Thyroid gland (tissue), 4 donors: ENCODE measurements at regions not wholly inside any gene's neighbourhood (a gene's known extent, or its start where the extent isn't known, plus 50 kb on each side); places are given as distances from the start of the nearest gene placed in this dataset.

Source experiments
- DNase-seq, 2 donors: peaks; one replicate each; pipeline ENCODE4 v3.0.0-alpha.2; 2019
- H3K27ac ChIP-seq, 3 donors: fragments of 200-600 bp; sonication (generic); 1 replicate in 2 of 3; 2 replicates in 1 of 3; pipeline ENCODE4 v1.5.1; 2016 to 2019; ENCODE audit warnings: mild to moderate bottlenecking in 1 of 3, moderate library complexity in 1 of 3
- H3K27me3 ChIP-seq: fragments of 200-600 bp; sonication (generic); one replicate; pipeline ENCODE4 v1.5.1; 2019
- H3K36me3 ChIP-seq, 2 donors: fragments of 200-600 bp; sonication (generic); one replicate each; pipeline ENCODE4 v1.5.1; 2016 to 2019
- H3K4me1 ChIP-seq, 2 donors: fragments of 200-600 bp; sonication (generic); one replicate each; pipeline ENCODE4 v1.5.1; 2017 to 2019
- H3K4me3 ChIP-seq, 3 donors: fragments of 200-600 bp; sonication (generic); replicated peaks in 1 of 3; 1 replicate in 2 of 3; 2 replicates in 1 of 3; pipeline ENCODE4 v1.5.1; 2016; ENCODE audit warnings: mild to moderate bottlenecking in 1 of 3
- H3K9me3 ChIP-seq: fragments of 200-600 bp; sonication (generic); one replicate; pipeline ENCODE4 v1.5.1; 2017
- CTCF ChIP-seq, 6 experiments: fragments of 200-600 bp in 3 of 6; fragments of 450-650 bp in 3 of 6; sonication (generic) in 3 of 6; IDR thresholded peaks; one replicate each; pipeline ENCODE4 v1.5.1; 2016 to 2019; ENCODE audit warnings: antibody characterized with exemption in 6 of 6, mild to moderate bottlenecking in 2 of 6, inconsistent platforms in 1 of 6, moderate library complexity in 1 of 6
- POLR2A ChIP-seq, 2 donors: fragments of 450-650 bp; IDR thresholded peaks; one replicate each; pipeline ENCODE4 v1.6.1; 2017; ENCODE audit warnings: antibody characterized with exemption in 2 of 2, mild to moderate bottlenecking in 2 of 2, moderate library complexity in 1 of 2
- WGBS, 2 donors: methylation state at CpG; one replicate each; pipeline ENCODE4 v1.1.5; 2017; 5-methylcytosine and 5-hydroxymethylcytosine counted together
- intact Hi-C: fragments of 100-400 bp; cut with DNase I; formaldehyde crosslinking; loops from one replicate; pipeline ENCODE4 v1.15.1; 2023

GRCh38 chr11:116059919-116060318 lies 555.7 kb upstream of the CADM1 start:
- Histone ChIP-seq H3K4me1 (no peaks in the 10 kb centered on the region), H3K27ac (no peak overlapping the region), H3K36me3 (no peaks in the 10 kb centered on the region), H3K4me3 (no peak overlapping the region), H3K27me3 (no peaks in the 10 kb centered on the region), H3K9me3 (no peaks in the 10 kb centered on the region)
- WGBS, 2 donors: 75 to 83% methylated on average over 2 of the region's 2 CpGs
- intact Hi-C loops: no loop called here
- DNase-seq: no peak
- TF ChIP-seq CTCF (IDR thresholded peaks at IDR 0.05): no peak
- TF ChIP-seq POLR2A (IDR thresholded peaks at IDR 0.05): no peak

- H3K4me3 ChIP-seq: no peak overlapping the region
- H3K36me3 ChIP-seq: no peaks in the 10 kb centered on the region
- no peak for DNase-seq
- no peak for TF ChIP-seq POLR2A (IDR thresholded peaks at IDR 0.05)
- no peak for TF ChIP-seq CTCF (IDR thresholded peaks at IDR 0.05)
- H3K4me1 ChIP-seq: no peaks in the 10 kb centered on the region
- H3K27me3 ChIP-seq: no peaks in the 10 kb centered on the region
- no peaks in the 10 kb centered on the region for H3K9me3 ChIP-seq
- no peak overlapping the region for H3K27ac ChIP-seq
- intact Hi-C loops: no loop called here
- WGBS, 2 donors: 75% methylated on average over 3 of the region's 3 CpGs
Measured at GRCh38 chr11:116057000-116057399, 552.8 kb upstream of the CADM1 start.

- 67 to 91% methylated on average over 2 of the region's 2 CpGs for WGBS, 2 donors
- Histone ChIP-seq H3K4me3 (no peak overlapping the region), H3K9me3 (no peaks in the 10 kb centered on the region), H3K4me1 (no peaks in the 10 kb centered on the region), H3K27ac (no peak overlapping the region), H3K36me3 (no peaks in the 10 kb centered on the region), H3K27me3 (no peaks in the 10 kb centered on the region)
- DNase-seq: no peak
- TF ChIP-seq POLR2A (IDR thresholded peaks at IDR 0.05) (no peak), CTCF (IDR thresholded peaks at IDR 0.05) (no peak)
- intact Hi-C loops: no loop called here
Measured at GRCh38 chr11:116055064-116055463, 550.8 kb upstream of the CADM1 start.

DNA sequence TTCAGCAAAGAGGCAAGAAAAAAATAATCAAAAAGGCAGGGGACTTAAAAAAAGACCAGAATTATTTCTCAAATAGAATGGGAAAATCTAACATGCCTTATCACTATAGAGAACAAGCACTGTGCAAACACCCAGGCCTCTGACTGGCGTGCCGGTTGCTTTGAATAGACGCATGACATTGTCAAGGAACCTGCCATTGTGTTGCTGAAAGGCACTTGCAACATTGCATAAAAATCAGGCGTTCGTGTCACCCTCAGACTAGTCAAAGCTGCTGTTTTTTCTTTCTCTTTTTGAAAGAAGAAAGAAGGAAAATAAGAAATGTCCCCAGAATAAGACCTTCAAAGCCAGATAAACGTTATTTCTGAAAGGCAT lies 549.3 kb upstream of the CADM1 start:
- intact Hi-C loops: no loop called here
- Histone ChIP-seq H3K36me3 (no peaks in the 10 kb centered on the region), H3K27ac (no peak overlapping the region), H3K27me3 (no peaks in the 10 kb centered on the region), H3K9me3 (no peaks in the 10 kb centered on the region), H3K4me1 (no peaks in the 10 kb centered on the region), H3K4me3 (no peak overlapping the region)
- no peak for DNase-seq
- 60 to 65% methylated on average over 6 of the region's 6 CpGs for WGBS, 2 donors
- TF ChIP-seq CTCF (IDR thresholded peaks at IDR 0.05) (no peak), POLR2A (IDR thresholded peaks at IDR 0.05) (no peak)

- Histone ChIP-seq H3K27me3 (no peaks in the 10 kb centered on the region), H3K9me3 (no peaks in the 10 kb centered on the region), H3K36me3 (no peaks in the 10 kb centered on the region), H3K4me1 (no peaks in the 10 kb centered on the region), H3K27ac (no peak overlapping the region), H3K4me3 (no peak overlapping the region)
- no peak for DNase-seq
- WGBS, 2 donors: 69 to 77% methylated on average over 14 to 15 of the region's 15 CpGs
- intact Hi-C loops: no loop called here
- no peak for TF ChIP-seq CTCF (IDR thresholded peaks at IDR 0.05)
- TF ChIP-seq POLR2A (IDR thresholded peaks at IDR 0.05): no peak
Measured at GRCh38 chr11:116052603-116053547, 548.7 kb upstream of the CADM1 start.
